Gastroesophageal sphincter (tissue), 3 donors: ENCODE measurements at regions not wholly inside any gene's neighbourhood (a gene's known extent, or its start where the extent isn't known, plus 50 kb on each side); places are given as distances from the start of the nearest gene placed in this dataset.

Experiments
- CTCF ChIP-seq, 4 experiments: fragments of 200-600 bp in 2 of 4; fragments of 450-650 bp in 2 of 4; sonication (generic) in 1 of 4; IDR thresholded peaks; one replicate each; pipeline ENCODE4 v1.5.1; 2017 to 2019; ENCODE audit warnings: antibody characterized with exemption in 4 of 4, mild to moderate bottlenecking in 2 of 4, moderate library complexity in 2 of 4
- POLR2A ChIP-seq, 2 donors: fragments of 450-650 bp; IDR thresholded peaks; one replicate each; pipeline ENCODE4 v1.6.1; 2017; ENCODE audit warnings: antibody characterized with exemption in 2 of 2, mild to moderate bottlenecking in 2 of 2, moderate library complexity in 1 of 2

DNA sequence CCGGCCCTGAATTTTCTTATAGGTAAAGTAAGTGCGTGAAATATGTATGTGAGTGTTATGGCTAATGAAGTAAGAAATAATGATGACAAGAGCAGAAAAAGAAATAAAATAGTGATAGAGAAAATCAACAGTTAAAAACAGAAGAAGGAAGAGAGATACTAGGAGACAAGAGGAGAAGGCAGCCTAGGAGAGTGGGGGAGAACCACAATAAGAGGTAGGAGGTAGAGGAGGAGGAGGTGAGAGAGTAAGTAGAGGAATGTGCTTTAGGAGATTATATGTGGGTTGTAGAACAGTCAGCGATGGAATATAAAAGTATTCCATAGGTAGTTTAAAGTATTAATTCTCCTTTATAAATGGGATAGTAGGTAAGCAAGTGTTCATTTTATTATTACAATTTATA lies 861.5 kb upstream of the B3GALT2 start:
- no peak for TF ChIP-seq CTCF (IDR thresholded peaks at IDR 0.05)
- no peak for TF ChIP-seq POLR2A (IDR thresholded peaks at IDR 0.05)
